Mucosa of rectum (tissue), 2 donors: ENCODE measurements at regions not wholly inside any gene's neighbourhood (a gene's known extent, or its start where the extent isn't known, plus 50 kb on each side); places are given as distances from the start of the nearest gene placed in this dataset.

Experiments
- H3K27ac ChIP-seq, 2 donors: one replicate each; pipeline ENCODE4 v1.7.0; 2013; ENCODE audit warnings: inconsistent platforms in 2 of 2, low read depth in 2 of 2, low read length in 2 of 2
- H3K27me3 ChIP-seq, 2 donors: one replicate each; pipeline ENCODE4 v1.7.0; 2013; ENCODE audit warnings: low read length in 2 of 2; ENCODE audit not compliant: control insufficient read depth in 2 of 2, insufficient read depth in 2 of 2
- H3K36me3 ChIP-seq, 2 donors: one replicate each; pipeline ENCODE4 v1.7.0; 2013; ENCODE audit warnings: low read length in 2 of 2; ENCODE audit not compliant: control insufficient read depth in 2 of 2, insufficient read depth in 2 of 2
- H3K4me1 ChIP-seq, 2 donors: one replicate each; pipeline ENCODE4 v1.7.0; 2013; ENCODE audit warnings: low read length in 2 of 2, mild to moderate bottlenecking in 1 of 2; ENCODE audit not compliant: control insufficient read depth in 2 of 2, insufficient read depth in 2 of 2
- H3K4me3 ChIP-seq, 2 donors: one replicate each; pipeline ENCODE4 v1.7.0; 2013; ENCODE audit warnings: low read length in 2 of 2
- H3K9ac ChIP-seq, 2 donors: one replicate each; pipeline ENCODE4 v1.7.0; 2013; ENCODE audit warnings: low read length in 2 of 2, low read depth in 1 of 2, mild to moderate bottlenecking in 1 of 2
- H3K9me3 ChIP-seq, 2 donors: one replicate each; pipeline ENCODE4 v1.7.0; 2013; ENCODE audit warnings: low read length in 2 of 2; ENCODE audit not compliant: control insufficient read depth in 2 of 2
- donor health status: healthy.
- donor health status: Normal muscosa, but diverticular disease.

DNA sequence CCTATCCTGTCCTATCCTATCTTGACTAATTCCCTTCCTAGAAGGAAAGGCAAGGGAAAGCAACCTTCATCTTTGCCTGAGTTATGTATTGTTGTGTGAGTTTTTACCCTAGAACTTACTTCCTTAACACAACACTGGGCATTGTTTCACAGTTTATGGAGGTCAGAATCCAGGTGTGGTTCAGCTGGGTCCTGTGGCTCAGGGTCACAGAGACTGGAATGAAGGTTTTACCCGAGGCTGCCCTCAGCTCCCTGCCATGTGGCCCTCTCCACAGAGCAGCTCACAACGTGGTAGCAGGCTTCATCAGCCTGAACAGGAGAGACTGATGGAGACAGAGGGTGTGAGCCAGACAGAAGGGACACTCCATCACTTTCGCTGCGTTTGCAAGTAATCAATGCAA is 140.5 kb downstream of the FCRL5 start:
- no peak overlapping the region for H3K4me3 ChIP-seq
- H3K4me1 ChIP-seq, result peaks cover 0 to 3% of the 10 kb centered on the region in 2 donors

GRCh38 chr1:157411064-157411463 is 141.3 kb downstream of the FCRL5 start:
- no peaks in the 10 kb centered on the region for H3K36me3 ChIP-seq
- no peak overlapping the region for H3K27ac ChIP-seq
- no peak overlapping the region for H3K4me3 ChIP-seq
- no peaks in the 10 kb centered on the region for H3K27me3 ChIP-seq
- no peak overlapping the region for H3K9ac ChIP-seq
- H3K4me1 ChIP-seq, result peaks cover 0 to 3% of the 10 kb centered on the region in 2 donors
- no peaks in the 10 kb centered on the region for H3K9me3 ChIP-seq

More for the DNA sequence above, 140.5 kb downstream of the FCRL5 start:
- Histone ChIP-seq H3K27ac (no peak overlapping the region), H3K27me3 (no peaks in the 10 kb centered on the region), H3K9ac (no peak overlapping the region), H3K36me3 (no peaks in the 10 kb centered on the region), H3K9me3 (no peaks in the 10 kb centered on the region)

DNA sequence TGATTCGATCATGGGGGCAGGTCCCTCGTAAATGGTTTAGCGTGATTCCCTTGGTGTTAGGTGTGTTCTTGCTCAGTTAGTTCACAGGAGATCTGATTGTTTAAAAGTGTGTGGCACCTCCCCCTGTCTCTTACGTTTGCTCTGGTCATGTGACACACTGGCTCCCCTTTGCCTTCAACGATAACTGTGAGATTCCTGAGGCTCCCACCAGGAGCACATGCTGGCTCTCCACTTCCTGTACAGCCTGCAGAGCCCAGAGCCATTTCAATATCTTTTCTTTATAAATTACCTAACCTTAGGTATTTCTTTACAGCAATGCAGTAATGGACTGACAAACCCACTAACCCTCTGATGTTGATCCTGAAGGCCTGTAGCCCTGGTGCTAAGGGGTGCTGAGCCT is 141.9 kb downstream of the FCRL5 start:
- Histone ChIP-seq H3K4me3 (no peak overlapping the region), H3K9me3 (no peaks in the 10 kb centered on the region), H3K9ac (no peak overlapping the region), H3K4me1 (peaks cover 0 to 3% of the 10 kb centered on the region in 2 donors), H3K36me3 (no peaks in the 10 kb centered on the region), H3K27me3 (no peaks in the 10 kb centered on the region), H3K27ac (no peak overlapping the region)

DNA sequence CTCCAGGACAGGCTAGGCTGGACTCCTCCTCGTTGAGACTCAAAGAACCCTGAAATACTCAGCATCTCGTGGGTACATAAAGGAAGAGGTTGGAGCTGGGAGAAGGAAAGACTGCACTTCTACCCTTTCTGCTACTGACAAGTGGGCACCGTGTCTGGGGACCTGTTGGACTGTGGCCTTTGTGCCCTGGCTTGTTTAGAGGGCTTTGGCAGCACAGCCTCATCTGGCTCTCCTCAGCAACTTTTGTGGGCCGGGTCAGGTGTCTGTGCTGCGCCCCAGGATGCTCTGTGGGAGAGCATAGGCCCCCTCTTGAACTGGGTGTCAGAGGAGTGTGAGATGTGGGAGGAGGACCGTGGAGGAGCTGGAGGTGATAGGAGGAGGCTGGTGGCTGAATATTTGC is 142.4 kb downstream of the FCRL5 start:
- H3K9ac ChIP-seq, result no peak overlapping the region
- H3K27ac ChIP-seq, result no peak overlapping the region
- peaks cover 0 to 3% of the 10 kb centered on the region in 2 donors for H3K4me1 ChIP-seq
- H3K36me3 ChIP-seq, result no peaks in the 10 kb centered on the region
- H3K4me3 ChIP-seq, result no peak overlapping the region
- H3K9me3 ChIP-seq, result no peaks in the 10 kb centered on the region
- no peaks in the 10 kb centered on the region for H3K27me3 ChIP-seq

GRCh38 chr1:157407917-157408525 is 144.3 kb downstream of the FCRL5 start:
- Histone ChIP-seq H3K9me3 (no peaks in the 10 kb centered on the region), H3K4me1 (peaks cover 0 to 5% of the 10 kb centered on the region in 2 donors), H3K27me3 (no peaks in the 10 kb centered on the region), H3K4me3 (no peak overlapping the region), H3K27ac (no peak overlapping the region), H3K36me3 (no peaks in the 10 kb centered on the region), H3K9ac (no peak overlapping the region)

- H3K4me3 ChIP-seq, result no peak overlapping the region
- no peak overlapping the region for H3K27ac ChIP-seq
- H3K9me3 ChIP-seq, result no peaks in the 10 kb centered on the region
- no peaks in the 10 kb centered on the region for H3K27me3 ChIP-seq
- no peaks in the 10 kb centered on the region for H3K36me3 ChIP-seq
- no peak overlapping the region for H3K9ac ChIP-seq
- peaks cover 0 to 5% of the 10 kb centered on the region in 2 donors for H3K4me1 ChIP-seq
These were observed 144.9 kb downstream of the FCRL5 start for GRCh38 chr1:157407367-157407766.

DNA sequence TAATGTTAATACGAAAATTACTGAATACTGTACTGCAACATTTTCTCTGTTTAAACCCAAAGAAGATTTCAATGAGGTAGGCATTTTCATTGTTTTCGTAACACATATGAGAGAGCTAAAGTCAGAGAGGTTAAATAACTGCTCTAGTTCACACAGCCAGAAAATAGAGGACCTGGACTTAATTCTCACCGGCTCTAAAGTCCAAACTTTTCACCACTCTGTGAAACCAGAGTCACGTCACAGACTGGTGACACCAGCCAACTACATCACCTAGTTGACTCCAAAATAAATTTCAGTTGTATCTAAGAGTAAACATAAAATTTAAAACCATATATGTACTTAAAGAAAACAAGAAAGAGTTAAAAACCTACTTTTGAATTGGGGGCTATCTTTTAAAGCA is 146.7 kb downstream of the FCRL5 start:
- Histone ChIP-seq H3K9me3 (no peaks in the 10 kb centered on the region), H3K9ac (no peak overlapping the region), H3K4me3 (no peak overlapping the region), H3K36me3 (no peaks in the 10 kb centered on the region), H3K27ac (no peak overlapping the region), H3K4me1 (peaks cover 0 to 3% of the 10 kb centered on the region in 2 donors), H3K27me3 (no peaks in the 10 kb centered on the region)

DNA sequence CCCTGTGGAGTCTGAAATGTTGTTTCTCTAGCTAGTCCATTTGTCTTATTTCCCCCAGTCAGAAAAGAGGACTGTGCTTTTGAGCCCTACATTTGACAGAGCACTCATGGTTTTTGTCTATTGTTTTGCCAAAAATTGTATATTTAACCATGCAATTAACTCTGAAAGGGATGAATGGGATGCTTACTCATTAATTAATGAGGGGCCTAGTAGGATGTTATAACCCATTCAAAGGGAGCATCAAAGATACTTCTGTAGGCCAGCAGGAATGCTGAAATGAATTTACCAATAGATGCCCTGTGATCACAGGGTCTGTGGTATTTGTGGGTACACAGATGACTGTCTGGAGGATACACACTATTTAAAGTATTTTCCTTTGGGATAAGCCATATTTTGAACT is 147.7 kb downstream of the FCRL5 start:
- no peak overlapping the region for H3K9ac ChIP-seq
- no peaks in the 10 kb centered on the region for H3K36me3 ChIP-seq

GRCh38 chr1:157404063-157404501 is 148.2 kb downstream of the FCRL5 start:
- Histone ChIP-seq H3K9me3 (no peaks in the 10 kb centered on the region), H3K4me1 (peaks cover 0 to 3% of the 10 kb centered on the region in 2 donors), H3K27me3 (no peaks in the 10 kb centered on the region), H3K9ac (no peak overlapping the region), H3K27ac (no peak overlapping the region), H3K4me3 (no peak overlapping the region), H3K36me3 (no peaks in the 10 kb centered on the region)

More for the DNA sequence above, 147.7 kb downstream of the FCRL5 start:
- Histone ChIP-seq H3K27ac (no peak overlapping the region), H3K27me3 (no peaks in the 10 kb centered on the region), H3K4me1 (peaks cover 0 to 3% of the 10 kb centered on the region in 2 donors), H3K9me3 (no peaks in the 10 kb centered on the region), H3K4me3 (no peak overlapping the region)

DNA sequence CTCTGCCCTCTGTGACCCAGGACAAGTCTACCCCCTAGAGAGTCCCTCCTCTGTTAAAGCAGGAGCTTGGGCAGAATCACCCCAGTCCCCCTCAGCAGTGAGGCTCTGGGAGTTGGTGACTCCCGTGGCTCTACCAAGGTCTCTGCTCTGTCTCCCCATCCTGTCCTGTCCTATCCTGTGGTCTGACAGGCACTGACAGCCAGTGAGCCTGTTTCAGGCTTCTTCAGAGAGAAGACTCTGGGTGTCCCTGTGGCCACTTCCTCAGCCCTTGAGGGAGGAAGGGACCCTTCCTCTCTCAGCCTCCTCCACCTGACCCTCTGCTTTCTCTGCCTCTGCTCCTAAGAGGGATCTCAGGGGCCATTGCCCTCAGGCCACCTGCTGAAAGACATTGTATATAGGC is 148.7 kb downstream of the FCRL5 start:
- Histone ChIP-seq H3K9ac (no peak overlapping the region), H3K4me3 (no peak overlapping the region), H3K36me3 (no peaks in the 10 kb centered on the region), H3K27ac (no peak overlapping the region), H3K27me3 (no peaks in the 10 kb centered on the region), H3K9me3 (no peaks in the 10 kb centered on the region), H3K4me1 (peaks cover 0 to 3% of the 10 kb centered on the region in 2 donors)
